Fibroblast of lung (primary cell): ENCODE measurements at regions not wholly inside any gene's neighbourhood (a gene's known extent, or its start where the extent isn't known, plus 50 kb on each side); places are given as distances from the start of the nearest gene placed in this dataset.

ENCODE experiments used
- EZH2 ChIP-seq: IDR thresholded peaks from 2 replicates; pipeline ENCODE4 v1.5.1; 2012; ENCODE audit warnings: low read length, control low read depth, mild to moderate bottlenecking; ENCODE audit errors: missing control alignments
- TF ChIP-seq, protein P1 (sequence below), 2 donors: IDR thresholded peaks in 1 of 2; conservative IDR thresholded peaks in 1 of 2; 1 replicate in 1 of 2; 2 replicates in 1 of 2; pipeline ENCODE4 v1.5.1; 2011 to 2012; ENCODE audit warnings: low read length in 2 of 2, control low read depth in 1 of 2, inconsistent platforms in 1 of 2, low read depth in 1 of 2, mild to moderate bottlenecking in 1 of 2

DNA sequence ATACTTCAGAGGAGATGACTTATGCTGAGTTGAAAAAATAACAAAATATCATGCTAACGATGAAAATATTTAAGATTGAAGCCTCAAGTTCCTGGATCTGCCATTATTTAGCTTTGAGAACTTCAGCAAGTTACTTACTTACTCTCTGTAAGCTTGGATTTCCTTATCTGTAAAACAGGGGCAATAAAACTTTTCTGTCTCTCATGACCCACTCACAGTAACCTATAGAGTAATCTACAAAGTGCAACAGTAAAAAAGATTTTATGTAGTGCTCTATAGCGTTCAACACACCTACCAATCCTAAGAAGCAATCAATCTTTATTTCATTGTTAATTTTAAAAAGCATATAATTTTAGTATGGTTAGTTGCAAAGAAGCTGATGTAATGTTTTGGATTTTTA lies 478.6 kb downstream of the ZIC1 start:
- TF ChIP-seq, protein P1, sequence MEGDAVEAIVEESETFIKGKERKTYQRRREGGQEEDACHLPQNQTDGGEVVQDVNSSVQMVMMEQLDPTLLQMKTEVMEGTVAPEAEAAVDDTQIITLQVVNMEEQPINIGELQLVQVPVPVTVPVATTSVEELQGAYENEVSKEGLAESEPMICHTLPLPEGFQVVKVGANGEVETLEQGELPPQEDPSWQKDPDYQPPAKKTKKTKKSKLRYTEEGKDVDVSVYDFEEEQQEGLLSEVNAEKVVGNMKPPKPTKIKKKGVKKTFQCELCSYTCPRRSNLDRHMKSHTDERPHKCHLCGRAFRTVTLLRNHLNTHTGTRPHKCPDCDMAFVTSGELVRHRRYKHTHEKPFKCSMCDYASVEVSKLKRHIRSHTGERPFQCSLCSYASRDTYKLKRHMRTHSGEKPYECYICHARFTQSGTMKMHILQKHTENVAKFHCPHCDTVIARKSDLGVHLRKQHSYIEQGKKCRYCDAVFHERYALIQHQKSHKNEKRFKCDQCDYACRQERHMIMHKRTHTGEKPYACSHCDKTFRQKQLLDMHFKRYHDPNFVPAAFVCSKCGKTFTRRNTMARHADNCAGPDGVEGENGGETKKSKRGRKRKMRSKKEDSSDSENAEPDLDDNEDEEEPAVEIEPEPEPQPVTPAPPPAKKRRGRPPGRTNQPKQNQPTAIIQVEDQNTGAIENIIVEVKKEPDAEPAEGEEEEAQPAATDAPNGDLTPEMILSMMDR (conservative IDR thresholded peaks at IDR 0.05 in 1 of 2, IDR thresholded peaks at IDR 0.05 in 1 of 2; ENCODE audit: low read depth in 1 of 2, low read length in 2 of 2), result no peak
- TF ChIP-seq EZH2, result no peak
